ENCODE measurements at regions not wholly inside any gene's neighbourhood (a gene's known extent, or its start where the extent isn't known, plus 50 kb on each side); places are given as distances from the start of the nearest gene placed in this dataset.

DNA sequence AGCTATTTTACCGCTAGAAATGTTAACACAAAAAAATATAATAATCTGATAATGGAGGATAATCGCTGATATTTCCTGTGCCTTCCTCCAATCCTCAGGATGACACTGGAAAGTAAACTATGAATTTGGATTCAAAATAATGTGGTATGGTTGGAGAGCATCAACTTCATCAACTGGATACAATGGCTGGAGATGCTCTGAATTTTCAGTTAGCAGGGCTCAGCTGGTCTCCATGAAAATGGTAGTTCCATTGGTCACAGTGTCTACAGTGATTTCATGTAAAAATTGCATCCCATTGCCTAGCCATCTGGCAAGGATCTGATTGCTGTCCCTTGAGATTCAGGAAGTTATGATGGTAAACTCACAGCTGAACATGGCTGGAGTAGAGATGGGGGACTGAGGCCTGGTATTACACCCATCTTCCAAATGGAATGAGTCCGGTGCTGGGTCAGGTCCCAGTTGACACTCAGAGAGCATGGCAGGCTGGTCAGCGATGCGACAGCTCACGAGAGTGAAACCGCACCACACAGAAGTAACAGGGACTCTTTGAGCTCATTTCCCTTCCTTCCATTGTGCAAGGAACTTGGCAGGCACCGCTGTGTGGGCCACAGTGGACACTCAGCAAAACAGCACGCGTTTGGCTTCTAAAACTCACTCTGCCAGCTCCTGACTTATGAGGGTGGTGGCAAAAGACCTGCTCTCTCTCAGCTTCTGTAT lies 142.4 kb upstream of the TNFAIP3 start:
- Histone ChIP-seq H3K9ac (ENCODE audit: low read length in 3 of 3) (no peak overlapping the region), H3K27me3 (ENCODE audit: control insufficient read depth, insufficient read depth, low read length) (no peaks in the 10 kb centered on the region), H3K4me1 (ENCODE audit: control insufficient read depth in 2 of 3, insufficient read depth in 2 of 3, low read depth in 1 of 3, low read length in 3 of 3) (peaks cover 0 to 5% (median 0%) of the 10 kb centered on the region in 3 donors), H3K4me3 (ENCODE audit: low read length in 3 of 3) (no peak overlapping the region), H3K36me3 (ENCODE audit: control insufficient read depth in 2 of 3, insufficient read depth in 3 of 3, low read length in 3 of 3) (no peaks in the 10 kb centered on the region), H3K27ac (ENCODE audit: low read depth in 2 of 2, low read length in 2 of 2) (no peak overlapping the region), H3K9me3 (ENCODE audit: control insufficient read depth in 2 of 3, insufficient read depth in 1 of 3, low read length in 3 of 3) (no peaks in the 10 kb centered on the region)
- DNase-seq (no peak), FAIRE-seq (no peak)
- TF ChIP-seq, protein P1, sequence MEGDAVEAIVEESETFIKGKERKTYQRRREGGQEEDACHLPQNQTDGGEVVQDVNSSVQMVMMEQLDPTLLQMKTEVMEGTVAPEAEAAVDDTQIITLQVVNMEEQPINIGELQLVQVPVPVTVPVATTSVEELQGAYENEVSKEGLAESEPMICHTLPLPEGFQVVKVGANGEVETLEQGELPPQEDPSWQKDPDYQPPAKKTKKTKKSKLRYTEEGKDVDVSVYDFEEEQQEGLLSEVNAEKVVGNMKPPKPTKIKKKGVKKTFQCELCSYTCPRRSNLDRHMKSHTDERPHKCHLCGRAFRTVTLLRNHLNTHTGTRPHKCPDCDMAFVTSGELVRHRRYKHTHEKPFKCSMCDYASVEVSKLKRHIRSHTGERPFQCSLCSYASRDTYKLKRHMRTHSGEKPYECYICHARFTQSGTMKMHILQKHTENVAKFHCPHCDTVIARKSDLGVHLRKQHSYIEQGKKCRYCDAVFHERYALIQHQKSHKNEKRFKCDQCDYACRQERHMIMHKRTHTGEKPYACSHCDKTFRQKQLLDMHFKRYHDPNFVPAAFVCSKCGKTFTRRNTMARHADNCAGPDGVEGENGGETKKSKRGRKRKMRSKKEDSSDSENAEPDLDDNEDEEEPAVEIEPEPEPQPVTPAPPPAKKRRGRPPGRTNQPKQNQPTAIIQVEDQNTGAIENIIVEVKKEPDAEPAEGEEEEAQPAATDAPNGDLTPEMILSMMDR (IDR thresholded peaks at IDR 0.05; ENCODE audit: borderline replicate concordance, extremely low read depth, insufficient read depth) = no peak
- intact Hi-C loops (cut with DNase I) = no loop called here

DNA sequence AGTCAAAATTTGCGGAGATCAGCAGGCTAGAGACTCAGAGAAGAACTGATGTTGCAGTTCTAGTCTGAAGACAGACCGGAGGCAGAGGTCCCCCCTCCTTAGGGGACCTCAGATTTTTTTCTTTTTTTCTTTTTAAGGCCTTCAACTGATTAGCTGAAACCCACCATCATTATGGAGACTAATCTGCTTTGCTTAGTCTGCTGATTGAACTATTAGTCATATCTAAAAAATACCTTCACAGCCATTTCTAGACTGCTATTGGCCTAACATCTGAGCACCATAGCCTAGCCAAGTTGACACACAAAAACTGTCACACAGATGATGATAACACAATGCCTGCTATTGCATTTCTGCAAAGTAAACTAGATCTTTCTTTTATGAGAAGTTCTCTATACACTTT lies 141.1 kb upstream of the TNFAIP3 start:
- TF ChIP-seq, protein P1 (IDR thresholded peaks at IDR 0.05; ENCODE audit: borderline replicate concordance, extremely low read depth, insufficient read depth) = no peak
- H3K27ac ChIP-seq (ENCODE audit: low read depth in 2 of 2, low read length in 2 of 2) = no peak overlapping the region
- H3K36me3 ChIP-seq (ENCODE audit: control insufficient read depth in 2 of 3, insufficient read depth in 3 of 3, low read length in 3 of 3) = no peaks in the 10 kb centered on the region
- no peak overlapping the region for H3K4me3 ChIP-seq (ENCODE audit: low read length in 3 of 3)
- no peaks in the 10 kb centered on the region for H3K27me3 ChIP-seq (ENCODE audit: control insufficient read depth, insufficient read depth, low read length)
- intact Hi-C loops (cut with DNase I) = no loop called here
- H3K9ac ChIP-seq (ENCODE audit: low read length in 3 of 3) = no peak overlapping the region
- H3K9me3 ChIP-seq (ENCODE audit: control insufficient read depth in 2 of 3, insufficient read depth in 1 of 3, low read length in 3 of 3) = no peaks in the 10 kb centered on the region
- DNase-seq = no peak
- H3K4me1 ChIP-seq (ENCODE audit: control insufficient read depth in 2 of 3, insufficient read depth in 2 of 3, low read depth in 1 of 3, low read length in 3 of 3) = peaks cover 0 to 5% (median 0%) of the 10 kb centered on the region in 3 donors
- FAIRE-seq = no peak

DNA sequence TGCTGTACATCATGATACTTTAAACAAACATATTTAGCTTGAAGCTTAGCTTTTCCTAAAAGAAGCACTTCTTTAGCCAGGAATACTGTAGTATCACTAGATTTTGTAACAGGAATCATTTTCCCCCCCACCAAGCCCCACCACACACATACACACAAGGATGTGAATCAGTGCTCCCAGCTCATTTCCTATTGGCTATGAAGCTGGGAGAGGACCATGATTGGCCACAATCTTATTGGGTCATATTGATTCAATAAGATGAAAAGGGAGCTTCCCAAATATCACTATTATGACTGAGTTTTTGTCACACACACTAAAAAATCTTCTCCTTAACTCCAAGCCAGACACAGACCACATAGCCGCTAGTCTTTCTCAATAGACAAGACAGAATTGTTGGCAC lies 140.5 kb upstream of the TNFAIP3 start:
- Histone ChIP-seq H3K36me3 (ENCODE audit: control insufficient read depth in 2 of 3, insufficient read depth in 3 of 3, low read length in 3 of 3) (no peaks in the 10 kb centered on the region), H3K9me3 (ENCODE audit: control insufficient read depth in 2 of 3, insufficient read depth in 1 of 3, low read length in 3 of 3) (no peaks in the 10 kb centered on the region), H3K27ac (ENCODE audit: low read depth in 2 of 2, low read length in 2 of 2) (no peak overlapping the region), H3K9ac (ENCODE audit: low read length in 3 of 3) (no peak overlapping the region), H3K4me1 (ENCODE audit: control insufficient read depth in 2 of 3, insufficient read depth in 2 of 3, low read depth in 1 of 3, low read length in 3 of 3) (peaks cover 0 to 5% (median 0%) of the 10 kb centered on the region in 3 donors), H3K4me3 (ENCODE audit: low read length in 3 of 3) (no peak overlapping the region), H3K27me3 (ENCODE audit: control insufficient read depth, insufficient read depth, low read length) (no peaks in the 10 kb centered on the region)
- intact Hi-C loops (cut with DNase I) = no loop called here
- FAIRE-seq (no peak), DNase-seq (no peak)
- TF ChIP-seq, protein P1 (IDR thresholded peaks at IDR 0.05; ENCODE audit: borderline replicate concordance, extremely low read depth, insufficient read depth) = no peak
